HFFc6 (cell line): ENCODE measurements at regions not wholly inside any gene's neighbourhood (a gene's known extent, or its start where the extent isn't known, plus 50 kb on each side); places are given as distances from the start of the nearest gene placed in this dataset.
"Not testable (repeated sequence)": the region's sequence is repeated elsewhere in the genome, so short reads cannot be mapped to it uniquely, and the experiment has no call there.

ENCODE experiments used
- DNase-seq: peaks from one replicate; pipeline ENCODE4 v3.0.0-alpha.2; 2018
- H3K27ac Mint-ChIP-seq: 2 replicates; pipeline ENCODE4 v1.8.0; 2020; ENCODE audit warnings: mild to moderate bottlenecking, mixed read lengths
- H3K27me3 Mint-ChIP-seq: 2 replicates; pipeline ENCODE4 v1.8.0; 2021; ENCODE audit warnings: mild to moderate bottlenecking, moderate library complexity, mixed read lengths; ENCODE audit not compliant: insufficient read depth
- H3K36me3 Mint-ChIP-seq: 2 replicates; pipeline ENCODE4 v1.8.0; 2021; ENCODE audit warnings: low read depth, mixed read lengths
- H3K4me1 Mint-ChIP-seq: 2 replicates; pipeline ENCODE4 v1.8.0; 2020; ENCODE audit warnings: low read depth, mixed read lengths
- H3K4me3 Mint-ChIP-seq: 2 replicates; pipeline ENCODE4 v1.8.0; 2020; ENCODE audit warnings: mild to moderate bottlenecking, moderate library complexity, mixed read lengths
- H3K9me3 Mint-ChIP-seq: 2 replicates; pipeline ENCODE4 v1.8.0; 2020; ENCODE audit warnings: mild to moderate bottlenecking, mixed read lengths
- CTCF ChIP-seq: fragments of 200-600 bp; sonication (generic); IDR thresholded peaks from 2 replicates; pipeline ENCODE4 v1.5.0; 2021; ENCODE audit warnings: antibody characterized with exemption, mild to moderate bottlenecking

GRCh38 chr20:17822540-17823408 lies 123.0 kb downstream of the BANF2 start:
- no peak for DNase-seq
- Mint-ChIP-seq H3K4me3 (no peak overlapping the region), H3K36me3 (peaks cover 5% of the 10 kb centered on the region), H3K4me1 (peaks cover 34% of the 10 kb centered on the region), H3K27me3 (no peaks in the 10 kb centered on the region; the same call in 1 of the 2 replicates), H3K27ac (no peak overlapping the region), H3K9me3 (peaks cover 5% of the 10 kb centered on the region)
- TF ChIP-seq CTCF: no peak

- Mint-ChIP-seq H3K4me1 (peaks cover 37% of the 10 kb centered on the region), H3K9me3 (peaks cover 5% of the 10 kb centered on the region), H3K27me3 (no peaks in the 10 kb centered on the region; the same call in 1 of the 2 replicates), H3K27ac (peak overlapping the region; percentile 27; the same call in 1 of the 2 replicates), H3K4me3 (no peak overlapping the region), H3K36me3 (peaks cover 5% of the 10 kb centered on the region)
- peak; percentile 49 for DNase-seq
- no peak for TF ChIP-seq CTCF
Measured at GRCh38 chr20:17822039-17822438, 122.3 kb downstream of the BANF2 start.

- DNase-seq, H3K4me3 Mint-ChIP-seq, H3K36me3 Mint-ChIP-seq, H3K9me3 Mint-ChIP-seq, H3K27me3 Mint-ChIP-seq, H3K27ac Mint-ChIP-seq: not testable (repeated sequence)
- H3K4me1 Mint-ChIP-seq: peaks cover 35% of the 10 kb centered on the region
Measured at GRCh38 chr20:17821606-17822005, 121.8 kb downstream of the BANF2 start.

- H3K9me3 Mint-ChIP-seq: peaks cover 5% of the 10 kb centered on the region
- peaks cover 5% of the 10 kb centered on the region for H3K36me3 Mint-ChIP-seq
- H3K27me3 Mint-ChIP-seq: peaks cover 2% of the 10 kb centered on the region
- H3K4me3 Mint-ChIP-seq: no peak overlapping the region
- no peak overlapping the region for H3K27ac Mint-ChIP-seq
- H3K4me1 Mint-ChIP-seq: peaks cover 16% of the 10 kb centered on the region; the same call in 1 of the 2 replicates
- no peak for TF ChIP-seq CTCF
- DNase-seq: no peak
Measured at GRCh38 chr20:17819395-17820093, 119.8 kb downstream of the BANF2 start.

- peaks cover 2% of the 10 kb centered on the region for H3K27me3 Mint-ChIP-seq
- no peak overlapping the region for H3K4me3 Mint-ChIP-seq
- peaks cover 5% of the 10 kb centered on the region for H3K36me3 Mint-ChIP-seq
- DNase-seq: no peak
- peaks cover 5% of the 10 kb centered on the region for H3K9me3 Mint-ChIP-seq
- H3K4me1 Mint-ChIP-seq: peaks cover 16% of the 10 kb centered on the region; the same call in 1 of the 2 replicates
- no peak overlapping the region for H3K27ac Mint-ChIP-seq
- no peak for TF ChIP-seq CTCF
Measured at GRCh38 chr20:17818187-17818586, 118.4 kb downstream of the BANF2 start.
